ENCODE measurements at regions not wholly inside any gene's neighbourhood (a gene's known extent, or its start where the extent isn't known, plus 50 kb on each side); places are given as distances from the start of the nearest gene placed in this dataset.

DNA sequence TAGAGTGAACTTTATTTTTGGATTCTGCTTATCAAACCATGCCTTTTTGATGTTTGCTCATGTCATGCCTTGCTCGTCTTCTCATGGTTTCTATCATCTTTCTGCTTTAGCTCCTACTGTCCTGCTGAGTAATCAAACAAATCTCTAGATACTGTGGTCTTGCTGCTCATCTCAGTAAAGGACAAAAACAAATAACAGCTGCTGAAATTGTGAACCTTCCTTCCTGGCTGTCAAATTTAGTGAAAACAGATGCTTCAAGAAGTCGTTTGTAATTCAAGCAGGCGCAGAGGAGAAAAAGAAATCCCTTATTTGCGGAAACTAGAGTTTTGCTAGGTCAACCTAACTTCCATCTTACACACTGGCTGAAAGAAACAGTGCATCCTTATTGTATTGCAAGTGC, 616.1 kb upstream of the ALCAM start:
- Histone ChIP-seq H3K4me3 (no peak overlapping the region), H3K4me1 (peaks cover 3% of the 10 kb centered on the region), H3K27me3 (no peaks in the 10 kb centered on the region), H3K4me2 (no peak overlapping the region), H3K79me2 (ENCODE audit: low read depth) (no peaks in the 10 kb centered on the region), H3K36me3 (no peaks in the 10 kb centered on the region), H4K20me1 (ENCODE audit: low read depth) (no peaks in the 10 kb centered on the region), H3F3A (ENCODE audit: low read depth) (peaks cover 3% of the 10 kb centered on the region), H3K9ac (no peak overlapping the region), H3K9me3 (ENCODE audit: low read depth) (no peaks in the 10 kb centered on the region), H2AFZ (replicated peaks) (no peak overlapping the region), H3K27ac (no peak overlapping the region)
- H3K9me3 Mint-ChIP-seq: no peaks in the 10 kb centered on the region
- no peak overlapping the region for H3K4me3 Mint-ChIP-seq
- no peaks in the 10 kb centered on the region for H3K4me1 Mint-ChIP-seq
- no peak for DNase-seq (ENCODE audit: low spot score)
- H3K27me3 Mint-ChIP-seq (ENCODE audit: insufficient read depth, low read depth): no peaks in the 10 kb centered on the region
- TF ChIP-seq, protein P1, sequence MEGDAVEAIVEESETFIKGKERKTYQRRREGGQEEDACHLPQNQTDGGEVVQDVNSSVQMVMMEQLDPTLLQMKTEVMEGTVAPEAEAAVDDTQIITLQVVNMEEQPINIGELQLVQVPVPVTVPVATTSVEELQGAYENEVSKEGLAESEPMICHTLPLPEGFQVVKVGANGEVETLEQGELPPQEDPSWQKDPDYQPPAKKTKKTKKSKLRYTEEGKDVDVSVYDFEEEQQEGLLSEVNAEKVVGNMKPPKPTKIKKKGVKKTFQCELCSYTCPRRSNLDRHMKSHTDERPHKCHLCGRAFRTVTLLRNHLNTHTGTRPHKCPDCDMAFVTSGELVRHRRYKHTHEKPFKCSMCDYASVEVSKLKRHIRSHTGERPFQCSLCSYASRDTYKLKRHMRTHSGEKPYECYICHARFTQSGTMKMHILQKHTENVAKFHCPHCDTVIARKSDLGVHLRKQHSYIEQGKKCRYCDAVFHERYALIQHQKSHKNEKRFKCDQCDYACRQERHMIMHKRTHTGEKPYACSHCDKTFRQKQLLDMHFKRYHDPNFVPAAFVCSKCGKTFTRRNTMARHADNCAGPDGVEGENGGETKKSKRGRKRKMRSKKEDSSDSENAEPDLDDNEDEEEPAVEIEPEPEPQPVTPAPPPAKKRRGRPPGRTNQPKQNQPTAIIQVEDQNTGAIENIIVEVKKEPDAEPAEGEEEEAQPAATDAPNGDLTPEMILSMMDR (IDR thresholded peaks at IDR 0.05): no peak
- TF ChIP-seq EZH2 (IDR thresholded peaks at IDR 0.05) (no peak), EZH2phosphoT487 (IDR thresholded peaks at IDR 0.05) (no peak)
- H3K27ac Mint-ChIP-seq: no peak overlapping the region
- no peaks in the 10 kb centered on the region for H3K36me3 Mint-ChIP-seq

DNA sequence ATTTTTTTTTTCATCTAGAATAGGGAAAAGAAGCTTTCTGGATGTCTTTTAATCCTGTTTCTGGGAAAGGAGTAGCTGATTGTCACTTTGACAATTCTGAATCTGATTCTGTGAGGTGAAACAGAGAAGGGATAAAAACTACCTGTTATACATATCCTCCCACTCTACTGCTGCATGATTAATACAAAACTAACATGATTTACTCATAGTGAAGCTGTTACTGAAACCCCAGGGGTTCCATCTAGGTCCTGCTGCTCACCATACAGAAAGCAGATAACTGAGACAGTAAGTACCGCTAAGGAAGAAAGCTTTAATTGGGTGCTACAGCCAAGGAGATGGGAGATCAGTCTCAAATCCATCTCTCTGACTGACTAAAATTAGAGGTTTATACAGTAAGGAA, 610.9 kb upstream of the ALCAM start:
- H3K4me1 Mint-ChIP-seq: no peaks in the 10 kb centered on the region
- H3K9me3 Mint-ChIP-seq: no peaks in the 10 kb centered on the region
- H3K4me2 ChIP-seq: no peak overlapping the region
- no peak overlapping the region for H3K9ac ChIP-seq
- no peak overlapping the region for H3K27ac Mint-ChIP-seq
- H3K4me1 ChIP-seq: no peaks in the 10 kb centered on the region
- DNase-seq (ENCODE audit: low spot score): no peak
- no peaks in the 10 kb centered on the region for H3F3A ChIP-seq (ENCODE audit: low read depth)
- H4K20me1 ChIP-seq (ENCODE audit: low read depth): no peaks in the 10 kb centered on the region
- H3K27ac ChIP-seq: no peak overlapping the region
- TF ChIP-seq EZH2phosphoT487 (IDR thresholded peaks at IDR 0.05) (no peak), EZH2 (IDR thresholded peaks at IDR 0.05) (no peak)
- TF ChIP-seq, protein P1 (IDR thresholded peaks at IDR 0.05): no peak
- no peak overlapping the region for H3K4me3 Mint-ChIP-seq
- no peaks in the 10 kb centered on the region for H3K27me3 ChIP-seq
- H3K36me3 ChIP-seq: no peaks in the 10 kb centered on the region
- H2AFZ ChIP-seq (replicated peaks): no peak overlapping the region
- H3K4me3 ChIP-seq: no peak overlapping the region
- H3K27me3 Mint-ChIP-seq (ENCODE audit: insufficient read depth, low read depth): no peaks in the 10 kb centered on the region
- H3K9me3 ChIP-seq (ENCODE audit: low read depth): no peaks in the 10 kb centered on the region
- H3K79me2 ChIP-seq (ENCODE audit: low read depth): no peaks in the 10 kb centered on the region
- no peaks in the 10 kb centered on the region for H3K36me3 Mint-ChIP-seq

DNA sequence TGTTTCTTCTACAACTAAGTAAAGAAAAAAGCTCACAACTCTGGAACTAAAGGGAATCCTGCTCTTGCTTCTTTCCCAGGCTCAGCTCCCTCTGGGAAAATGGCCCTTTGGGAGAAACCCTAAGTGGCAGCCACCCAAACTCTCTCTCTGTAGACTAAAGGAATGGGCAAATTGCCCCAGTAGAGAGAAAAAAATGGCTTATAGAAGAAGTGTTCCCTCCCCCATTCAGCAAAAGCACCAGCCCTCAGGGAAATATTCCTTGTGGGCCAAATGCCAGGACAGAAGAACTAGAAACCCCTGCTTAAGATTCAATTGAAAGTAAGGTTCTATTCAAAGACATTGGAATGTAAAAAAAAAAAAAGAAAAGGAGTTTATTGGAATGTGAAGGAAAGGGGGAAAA, 603.7 kb upstream of the ALCAM start:
- Histone ChIP-seq H3K36me3 (no peaks in the 10 kb centered on the region), H3K9ac (no peak overlapping the region), H3K79me2 (ENCODE audit: low read depth) (no peaks in the 10 kb centered on the region), H3K4me2 (no peak overlapping the region), H3K4me1 (peaks cover 5% of the 10 kb centered on the region), H3K9me3 (ENCODE audit: low read depth) (no peaks in the 10 kb centered on the region), H4K20me1 (ENCODE audit: low read depth) (no peaks in the 10 kb centered on the region), H2AFZ (replicated peaks) (peak overlapping the region; percentile 21), H3K27me3 (no peaks in the 10 kb centered on the region), H3F3A (ENCODE audit: low read depth) (no peaks in the 10 kb centered on the region), H3K27ac (no peak overlapping the region), H3K4me3 (no peak overlapping the region)
- no peaks in the 10 kb centered on the region for H3K36me3 Mint-ChIP-seq
- no peaks in the 10 kb centered on the region for H3K9me3 Mint-ChIP-seq
- peaks cover 3% of the 10 kb centered on the region for H3K4me1 Mint-ChIP-seq
- no peak for TF ChIP-seq EZH2phosphoT487 (IDR thresholded peaks at IDR 0.05)
- no peak overlapping the region for H3K4me3 Mint-ChIP-seq
- DNase-seq (ENCODE audit: low spot score): no peak
- no peaks in the 10 kb centered on the region for H3K27me3 Mint-ChIP-seq (ENCODE audit: insufficient read depth, low read depth)
- no peak overlapping the region for H3K27ac Mint-ChIP-seq

DNA sequence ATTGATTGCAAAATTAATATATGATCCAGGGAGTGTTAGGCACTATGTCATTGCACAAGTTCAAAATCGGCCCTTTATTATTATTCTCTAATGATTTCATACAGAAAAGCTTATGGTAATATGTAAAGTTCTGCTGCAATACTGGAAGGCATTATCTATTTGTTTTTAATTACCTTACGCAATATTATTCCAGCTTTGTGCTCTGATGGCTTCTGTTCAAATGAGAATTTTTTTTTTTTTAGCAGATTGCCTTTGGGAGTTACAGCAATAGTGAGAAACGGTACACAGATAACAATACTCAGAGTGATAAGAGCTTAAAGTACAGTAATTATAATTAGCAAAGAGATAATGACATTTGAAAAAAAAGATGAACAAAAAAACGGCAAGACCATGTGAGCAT, 602.2 kb upstream of the ALCAM start:
- Histone ChIP-seq H3K9ac (no peak overlapping the region), H3K36me3 (no peaks in the 10 kb centered on the region), H3K4me3 (no peak overlapping the region), H3K79me2 (ENCODE audit: low read depth) (no peaks in the 10 kb centered on the region), H3K9me3 (ENCODE audit: low read depth) (no peaks in the 10 kb centered on the region), H3K27ac (no peak overlapping the region), H2AFZ (replicated peaks) (no peak overlapping the region), H3K27me3 (no peaks in the 10 kb centered on the region), H3K4me2 (no peak overlapping the region), H3K4me1 (peaks cover 5% of the 10 kb centered on the region), H3F3A (ENCODE audit: low read depth) (no peaks in the 10 kb centered on the region), H4K20me1 (ENCODE audit: low read depth) (no peaks in the 10 kb centered on the region)
- H3K27ac Mint-ChIP-seq: no peak overlapping the region
- peaks cover 3% of the 10 kb centered on the region for H3K4me1 Mint-ChIP-seq
- H3K36me3 Mint-ChIP-seq: no peaks in the 10 kb centered on the region
- no peaks in the 10 kb centered on the region for H3K27me3 Mint-ChIP-seq (ENCODE audit: insufficient read depth, low read depth)
- DNase-seq (ENCODE audit: low spot score): no peak
- no peak for TF ChIP-seq EZH2 (IDR thresholded peaks at IDR 0.05)
- TF ChIP-seq EZH2phosphoT487 (IDR thresholded peaks at IDR 0.05): no peak
- TF ChIP-seq, protein P1 (IDR thresholded peaks at IDR 0.05): no peak
- H3K9me3 Mint-ChIP-seq: no peaks in the 10 kb centered on the region
- no peak overlapping the region for H3K4me3 Mint-ChIP-seq

Data from neural progenitor cell (in vitro differentiated cells).